BLaER1 treated with 17β-estradiol and CSF1 and Interleukin-3, amounts not matched to agents 10 nM and 100 nM (cell line): ENCODE measurements at regions not wholly inside any gene's neighbourhood (a gene's known extent, or its start where the extent isn't known, plus 50 kb on each side); places are given as distances from the start of the nearest gene placed in this dataset.
A peak's percentile ranks its signal among the peaks of the same experiment; 100 is the strongest.
"Not testable (repeated sequence)": the region's sequence is repeated elsewhere in the genome, so short reads cannot be mapped to it uniquely, and the experiment has no call there.

Source experiments
- H3K27ac ChIP-seq, 11 experiments: shearing (Covaris generic); formaldehyde crosslinking; 2 replicates each; pipeline ENCODE4 v1.8.1; 2022
- H3K27me3 ChIP-seq, 11 experiments: shearing (Covaris generic); formaldehyde crosslinking; 2 replicates each; pipeline ENCODE4 v1.8.1; 2022
- H3K36me3 ChIP-seq, 11 experiments: shearing (Covaris generic); formaldehyde crosslinking; 2 replicates each; pipeline ENCODE4 v1.8.1; 2022
- H3K4me1 ChIP-seq, 10 experiments: shearing (Covaris generic); formaldehyde crosslinking; 2 replicates each; pipeline ENCODE4 v1.8.1; 2022
- H3K4me2 ChIP-seq, 11 experiments: shearing (Covaris generic); formaldehyde crosslinking; 2 replicates each; pipeline ENCODE4 v1.8.1; 2022
- H3K4me3 ChIP-seq, 10 experiments: shearing (Covaris generic); formaldehyde crosslinking; 2 replicates each; pipeline ENCODE4 v1.8.1; 2022
- H3K9ac ChIP-seq, 11 experiments: shearing (Covaris generic); formaldehyde crosslinking; 2 replicates each; pipeline ENCODE4 v1.8.1; 2022
- H3K9me3 ChIP-seq, 11 experiments: shearing (Covaris generic); formaldehyde crosslinking; replicated peaks in 1 of 11; 2 replicates each; pipeline ENCODE4 v1.8.1; 2022
- H4K20me1 ChIP-seq, 11 experiments: shearing (Covaris generic); formaldehyde crosslinking; 2 replicates each; pipeline ENCODE4 v1.8.1; 2022
- Cebpa-rat ChIP-seq, 11 experiments: shearing (Covaris generic); IDR thresholded peaks; 2 replicates each; pipeline ENCODE4 v1.8.1; 2022

DNA sequence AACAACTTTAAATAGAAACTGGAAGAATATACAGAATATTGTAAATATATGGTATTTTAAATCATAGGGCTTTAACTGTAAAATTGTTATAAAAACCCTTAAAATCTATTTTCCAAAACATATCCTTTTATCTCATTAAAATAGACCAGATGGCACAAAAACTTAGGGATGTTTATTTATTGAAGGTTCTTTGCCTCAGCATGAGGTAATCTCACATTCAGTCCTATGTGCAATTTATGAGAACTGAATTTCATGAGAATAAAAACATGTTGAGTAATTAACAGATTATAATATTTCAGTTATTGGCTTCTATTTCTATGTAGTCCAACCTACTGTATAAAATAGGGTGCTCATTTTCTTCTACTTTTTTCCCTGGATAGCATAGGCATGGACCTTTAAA, 329.2 kb upstream of the PRR16 start:
- no peaks in the 10 kb centered on the region for H4K20me1 ChIP-seq
- peaks cover 0 to 30% (median 0%) of the 10 kb centered on the region in 10 experiments; a peak in 6 of 20 replicates for H3K4me1 ChIP-seq
- H3K36me3 ChIP-seq = no peaks in the 10 kb centered on the region
- H3K27me3 ChIP-seq = no peaks in the 10 kb centered on the region
- peaks cover 0 to 30% (median 0%) of the 10 kb centered on the region in 11 experiments; a peak in 8 of 22 replicates for H3K9me3 ChIP-seq
- H3K9ac ChIP-seq = no peak overlapping the region
- H3K4me3 ChIP-seq = no peak overlapping the region
- H3K27ac ChIP-seq = no peak overlapping the region
- H3K4me2 ChIP-seq = no peak overlapping the region
- no peak for TF ChIP-seq Cebpa-rat (IDR thresholded peaks at IDR 0.05)

DNA sequence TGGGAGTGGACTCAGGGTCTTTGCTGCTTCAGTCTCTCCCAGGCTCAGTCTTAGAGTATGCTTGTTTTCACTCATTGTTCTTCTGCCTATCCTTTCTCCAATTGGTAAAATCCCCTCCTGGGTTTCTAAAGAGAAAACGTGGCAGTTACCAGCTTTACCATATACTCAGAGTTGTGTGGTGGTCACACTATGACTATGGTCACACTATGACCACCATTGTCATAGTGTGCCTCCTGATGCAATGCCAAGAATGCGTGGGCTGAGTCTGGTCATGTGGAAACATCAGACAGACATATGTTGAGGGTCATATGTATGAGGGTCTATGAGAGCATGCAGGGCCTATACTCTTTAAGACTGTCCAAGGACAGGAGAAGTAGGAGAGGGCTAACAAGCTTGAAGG, 326.5 kb upstream of the PRR16 start:
- Histone ChIP-seq H3K36me3 (no peaks in the 10 kb centered on the region), H3K4me1 (peaks cover 0 to 46% (median 0%) of the 10 kb centered on the region in 10 experiments; a peak in 7 of 20 replicates), H3K4me3 (no peak overlapping the region), H3K27me3 (no peaks in the 10 kb centered on the region), H3K4me2 (peak overlapping the region in 2 of 11 experiments; percentile 26 to 28; a peak in 3 of 22 replicates), H3K9me3 (peaks cover 0 to 35% (median 0%) of the 10 kb centered on the region in 11 experiments; a peak in 6 of 22 replicates), H4K20me1 (no peaks in the 10 kb centered on the region), H3K9ac (no peak overlapping the region), H3K27ac (peak overlapping the region in 2 of 11 experiments; percentile 30 to 35; a peak in 3 of 22 replicates)
- TF ChIP-seq Cebpa-rat (IDR thresholded peaks at IDR 0.05) = no peak

DNA sequence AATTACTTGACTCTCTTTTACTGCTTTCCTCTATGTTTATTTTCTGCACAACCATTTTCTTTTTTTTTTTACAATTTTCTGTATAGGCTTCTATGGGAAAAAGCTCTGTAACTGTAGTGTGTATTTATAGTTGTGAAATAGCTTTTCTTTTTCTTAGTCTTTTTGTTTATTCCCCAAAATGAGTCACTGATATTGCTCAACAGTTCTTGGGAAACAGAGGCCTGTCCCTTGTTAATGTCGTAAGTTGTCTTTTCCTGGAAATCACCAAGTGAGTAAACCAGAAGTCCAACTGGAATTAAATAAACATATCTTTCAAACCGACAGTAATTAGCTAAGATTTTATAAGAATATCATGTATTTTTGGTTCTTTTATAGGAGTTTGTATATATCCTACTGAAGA, 325.1 kb upstream of the PRR16 start:
- Histone ChIP-seq H3K4me1 (peaks cover 0 to 46% (median 0%) of the 10 kb centered on the region in 10 experiments; a peak in 7 of 20 replicates), H3K27ac (peak overlapping the region in 5 of 11 experiments; percentile 34 to 68 (median 61); a peak in 9 of 22 replicates), H3K4me3 (no peak overlapping the region), H3K36me3 (no peaks in the 10 kb centered on the region), H3K9ac (no peak overlapping the region; a peak in 1 of 22 replicates), H3K9me3 (peaks cover 0 to 37% (median 0%) of the 10 kb centered on the region in 11 experiments; a peak in 5 of 22 replicates), H3K27me3 (no peaks in the 10 kb centered on the region), H4K20me1 (no peaks in the 10 kb centered on the region), H3K4me2 (peak overlapping the region in 3 of 11 experiments; percentile 1 to 52 (median 10); a peak in 3 of 22 replicates)
- peak in 1 of 11 experiments; percentile 28; a peak in 1 of 22 replicates for TF ChIP-seq Cebpa-rat (IDR thresholded peaks at IDR 0.05)

DNA sequence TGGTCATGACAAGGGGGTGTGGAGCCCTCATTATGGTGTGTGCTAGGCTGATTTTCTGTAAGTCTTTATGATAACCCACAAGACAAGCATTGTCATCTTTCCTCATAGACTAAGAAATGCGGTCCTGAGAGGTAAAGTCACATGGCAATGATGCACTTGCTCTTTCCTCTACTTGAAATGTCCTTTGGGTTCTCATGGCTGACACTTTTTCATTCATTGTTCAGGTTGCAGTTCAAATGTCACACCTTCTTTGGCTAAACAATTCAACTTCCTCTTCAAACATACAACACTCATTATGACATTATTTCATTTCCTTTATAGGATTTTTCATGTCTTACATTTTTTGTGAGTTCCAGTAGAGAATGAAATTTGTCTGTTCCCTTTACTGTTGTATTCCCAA, 323.6 kb upstream of the PRR16 start:
- no peaks in the 10 kb centered on the region for H3K27me3 ChIP-seq
- H3K9ac ChIP-seq = no peak overlapping the region
- peaks cover 13 to 52% (median 14%) of the 10 kb centered on the region in 11 experiments for H3K9me3 ChIP-seq
- no peak overlapping the region for H3K4me3 ChIP-seq
- no peak for TF ChIP-seq Cebpa-rat (IDR thresholded peaks at IDR 0.05)
- peak overlapping the region in 4 of 11 experiments; percentile 6 to 41 (median 24); a peak in 3 of 22 replicates for H3K4me2 ChIP-seq
- no peaks in the 10 kb centered on the region for H4K20me1 ChIP-seq
- H3K27ac ChIP-seq = peak overlapping the region in 3 of 11 experiments; percentile 42 to 65 (median 50); a peak in 3 of 22 replicates
- peaks cover 0 to 8% (median 0%) of the 10 kb centered on the region in 11 experiments; a peak in 3 of 22 replicates for H3K36me3 ChIP-seq
- H3K4me1 ChIP-seq = peaks cover 0 to 46% (median 0%) of the 10 kb centered on the region in 10 experiments; a peak in 7 of 20 replicates

DNA sequence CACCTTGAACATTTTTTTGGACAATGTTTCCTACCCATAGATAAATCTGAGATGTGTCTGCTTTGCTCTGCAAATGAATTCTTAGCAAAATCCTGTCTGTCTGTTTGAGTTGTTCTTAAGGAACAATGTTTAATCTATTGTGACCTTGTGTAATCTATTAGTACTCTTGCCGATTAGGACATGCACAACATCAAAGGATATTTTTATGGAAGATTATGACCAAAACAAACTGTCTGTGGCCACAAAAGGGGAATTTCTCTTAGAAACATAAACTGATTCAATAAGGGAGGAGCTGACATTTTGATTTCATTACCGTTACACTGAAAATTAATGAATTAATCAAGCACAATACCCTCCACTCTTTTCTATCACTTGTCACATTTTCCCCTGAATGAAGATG, 323.0 kb upstream of the PRR16 start:
- no peak for TF ChIP-seq Cebpa-rat (IDR thresholded peaks at IDR 0.05)
- Histone ChIP-seq H3K9ac (no peak overlapping the region), H3K4me3 (no peak overlapping the region), H3K4me2 (peak overlapping the region in 3 of 11 experiments; percentile 6 to 41 (median 33); a peak in 2 of 22 replicates), H4K20me1 (no peaks in the 10 kb centered on the region), H3K9me3 (peaks cover 18 to 58% (median 20%) of the 10 kb centered on the region in 11 experiments), H3K4me1 (peaks cover 0 to 46% (median 0%) of the 10 kb centered on the region in 10 experiments; a peak in 7 of 20 replicates), H3K27me3 (no peaks in the 10 kb centered on the region), H3K36me3 (peaks cover 0 to 9% (median 0%) of the 10 kb centered on the region in 11 experiments; a peak in 3 of 22 replicates), H3K27ac (peak overlapping the region in 1 of 11 experiments; percentile 65; a peak in 1 of 22 replicates)

DNA sequence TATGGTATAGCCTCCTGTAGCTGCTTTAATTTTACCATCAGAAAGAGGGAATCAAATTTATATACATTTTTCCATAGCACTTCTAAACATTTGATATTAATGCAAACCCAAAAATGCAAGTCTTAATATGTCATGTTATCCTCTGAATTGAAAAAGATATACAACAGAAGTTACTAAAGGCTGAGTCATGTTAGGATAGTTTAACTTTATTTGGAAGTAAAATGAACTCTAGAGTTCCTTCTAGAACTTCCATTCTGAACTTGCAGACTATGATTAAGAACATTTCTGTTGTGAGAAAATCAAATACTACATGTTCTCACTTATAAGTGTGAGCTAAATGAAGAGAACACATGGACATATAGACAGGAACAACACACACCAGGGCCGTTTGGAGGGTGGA, 317.3 kb upstream of the PRR16 start:
- Histone ChIP-seq H4K20me1 (no peaks in the 10 kb centered on the region), H3K4me2 (no peak overlapping the region), H3K9ac (no peak overlapping the region), H3K4me3 (no peak overlapping the region), H3K36me3 (peaks cover 0 to 9% (median 0%) of the 10 kb centered on the region in 11 experiments; a peak in 3 of 22 replicates), H3K4me1 (peaks cover 0 to 3% (median 0%) of the 10 kb centered on the region in 10 experiments; a peak in 2 of 20 replicates), H3K9me3 (peaks cover 23 to 37% (median 25%) of the 10 kb centered on the region in 11 experiments), H3K27me3 (no peaks in the 10 kb centered on the region), H3K27ac (no peak overlapping the region)
- TF ChIP-seq Cebpa-rat (IDR thresholded peaks at IDR 0.05) = no peak

DNA sequence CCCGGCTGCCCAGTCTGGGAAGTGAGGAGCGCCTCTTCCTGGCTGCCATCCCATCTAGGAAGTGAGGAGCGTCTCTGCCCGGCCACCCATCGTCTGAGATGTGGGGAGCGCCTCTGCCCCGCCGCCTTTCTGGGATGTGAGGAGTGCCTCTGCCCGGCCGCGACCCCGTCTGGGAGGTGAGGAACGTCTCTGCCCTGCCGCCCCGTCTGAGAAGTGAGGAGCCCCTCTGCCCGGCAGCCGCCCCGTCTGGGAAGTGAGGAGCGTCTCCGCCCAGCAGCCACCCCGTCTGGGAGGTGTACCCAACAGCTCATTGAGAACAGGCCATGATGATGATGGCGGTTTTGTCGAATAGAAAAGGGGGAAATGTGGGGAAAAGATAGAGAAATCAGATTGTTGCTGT, 316.2 kb upstream of the PRR16 start:
- H3K36me3 ChIP-seq, H4K20me1 ChIP-seq, H3K4me2 ChIP-seq, H3K9ac ChIP-seq, H3K27ac ChIP-seq, H3K27me3 ChIP-seq, H3K4me3 ChIP-seq: not testable (repeated sequence)
- Histone ChIP-seq H3K4me1 (peaks cover 0 to 14% (median 0%) of the 10 kb centered on the region in 10 experiments; a peak in 4 of 20 replicates), H3K9me3 (peaks cover 23 to 37% (median 25%) of the 10 kb centered on the region in 11 experiments)

DNA sequence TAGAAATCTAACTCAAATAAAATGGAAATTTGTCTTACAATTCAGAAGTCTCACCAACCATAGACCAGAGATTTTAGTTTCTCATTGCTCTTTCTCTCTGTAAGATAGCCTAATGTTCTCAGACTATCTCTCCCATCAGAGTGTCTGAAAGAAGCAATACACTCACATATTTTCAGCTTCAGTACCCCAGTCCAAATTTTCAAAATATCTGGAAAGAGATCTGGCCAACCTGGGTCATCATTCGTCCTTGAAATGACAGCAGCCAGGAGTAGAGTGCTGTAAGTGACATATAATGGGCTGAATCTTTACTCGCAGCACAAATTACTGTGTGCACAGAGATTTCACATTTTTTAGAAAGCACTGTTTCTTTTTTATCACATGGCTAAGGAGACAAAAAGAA, 313.3 kb upstream of the PRR16 start:
- Histone ChIP-seq H3K9ac (no peak overlapping the region), H3K27me3 (no peaks in the 10 kb centered on the region), H3K4me3 (no peak overlapping the region), H3K36me3 (no peaks in the 10 kb centered on the region), H3K27ac (no peak overlapping the region), H3K4me2 (no peak overlapping the region), H4K20me1 (no peaks in the 10 kb centered on the region), H3K9me3 (peaks cover 7 to 17% (median 9%) of the 10 kb centered on the region in 11 experiments), H3K4me1 (peaks cover 0 to 19% (median 0%) of the 10 kb centered on the region in 10 experiments; a peak in 4 of 20 replicates)
- TF ChIP-seq Cebpa-rat (IDR thresholded peaks at IDR 0.05) = no peak

DNA sequence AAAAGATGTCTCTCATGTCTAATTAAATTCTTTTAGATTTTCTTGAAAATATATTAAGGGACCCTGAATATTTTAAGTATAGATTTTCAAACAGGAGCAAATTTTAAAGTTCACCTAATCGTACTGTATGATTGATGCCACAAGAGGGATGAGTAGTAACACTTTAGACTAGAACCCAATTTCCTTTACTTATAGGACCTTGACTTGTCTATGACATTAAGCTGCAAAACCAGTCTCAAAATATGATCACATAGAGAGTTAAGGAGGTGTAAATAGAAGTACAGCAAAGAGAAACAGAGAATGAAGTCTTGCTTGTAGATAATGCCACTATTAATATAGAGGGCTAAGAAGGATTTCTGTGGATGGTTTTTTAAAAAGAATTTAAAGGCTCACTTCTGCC, 312.9 kb upstream of the PRR16 start:
- H3K9me3 ChIP-seq = peaks cover 3 to 13% (median 5%) of the 10 kb centered on the region in 11 experiments
- TF ChIP-seq Cebpa-rat (IDR thresholded peaks at IDR 0.05) = no peak
- H3K27ac ChIP-seq = peak overlapping the region in 1 of 11 experiments; percentile 58; a peak in 1 of 22 replicates
- peaks cover 0 to 19% (median 0%) of the 10 kb centered on the region in 10 experiments; a peak in 4 of 20 replicates for H3K4me1 ChIP-seq
- no peaks in the 10 kb centered on the region for H3K27me3 ChIP-seq
- H3K4me3 ChIP-seq = no peak overlapping the region
- H4K20me1 ChIP-seq = no peaks in the 10 kb centered on the region
- no peak overlapping the region for H3K4me2 ChIP-seq
- no peak overlapping the region for H3K9ac ChIP-seq
- no peaks in the 10 kb centered on the region for H3K36me3 ChIP-seq
